H9 (cell line): ENCODE measurements at regions not wholly inside any gene's neighbourhood (a gene's known extent, or its start where the extent isn't known, plus 50 kb on each side); places are given as distances from the start of the nearest gene placed in this dataset.

Source experiments
- DNase-seq: peaks from one replicate; pipeline ENCODE4 v3.0.0-alpha.2; 2017
- H2AFZ ChIP-seq: one replicate; pipeline ENCODE4 v1.6.1; 2013; ENCODE audit warnings: mild to moderate bottlenecking, low read length, control low read depth, moderate library complexity
- H2AK5ac ChIP-seq: 2 replicates; pipeline ENCODE4 v1.6.1; 2013; ENCODE audit warnings: low read length, control low read depth, mixed read lengths; ENCODE audit not compliant: insufficient read length
- H2BK120ac ChIP-seq: one replicate; pipeline ENCODE4 v1.6.1; 2013; ENCODE audit warnings: low read depth, mild to moderate bottlenecking, low read length, control low read depth, inconsistent platforms; ENCODE audit not compliant: poor library complexity, severe bottlenecking
- H2BK12ac ChIP-seq: 2 replicates; pipeline ENCODE4 v1.6.1; 2013; ENCODE audit warnings: low read length, control low read depth, mixed read lengths, low read depth; ENCODE audit not compliant: insufficient read length
- H2BK15ac ChIP-seq: 2 replicates; pipeline ENCODE4 v1.6.1; 2013; ENCODE audit warnings: low read depth, low read length, control low read depth
- H2BK20ac ChIP-seq: one replicate; pipeline ENCODE4 v1.6.1; 2013; ENCODE audit warnings: low read depth, mild to moderate bottlenecking, low read length, control low read depth, inconsistent platforms; ENCODE audit not compliant: poor library complexity, severe bottlenecking
- H2BK5ac ChIP-seq: 2 replicates; pipeline ENCODE4 v1.6.1; 2013; ENCODE audit warnings: low read length, control low read depth, mixed read lengths; ENCODE audit not compliant: insufficient read length
- H3K14ac ChIP-seq: 2 replicates; pipeline ENCODE4 v1.6.1; 2013; ENCODE audit warnings: low read length, control low read depth; ENCODE audit not compliant: insufficient read depth
- H3K18ac ChIP-seq: 2 replicates; pipeline ENCODE4 v1.6.1; 2013; ENCODE audit warnings: low read depth, mild to moderate bottlenecking, mixed read lengths, low read length, control low read depth; ENCODE audit not compliant: insufficient read length
- H3K23ac ChIP-seq: 2 replicates; pipeline ENCODE4 v1.6.1; 2013; ENCODE audit warnings: low read length, control low read depth, mixed read lengths, low read depth; ENCODE audit not compliant: insufficient read length
- H3K23me2 ChIP-seq: 2 replicates; pipeline ENCODE4 v1.6.1; 2013; ENCODE audit warnings: low read depth, mild to moderate bottlenecking, mixed read lengths, low read length, control low read depth; ENCODE audit not compliant: insufficient read length, poor library complexity, severe bottlenecking
- H3K27ac ChIP-seq: 2 replicates; pipeline ENCODE4 v1.5.1; 2013; ENCODE audit warnings: low read length, control low read depth, mixed read lengths, low read depth; ENCODE audit not compliant: insufficient read length
- H3K27me3 ChIP-seq: 2 replicates; pipeline ENCODE4 v1.6.1; 2013; ENCODE audit warnings: low read length, control low read depth, inconsistent platforms; ENCODE audit not compliant: insufficient read depth
- H3K4ac ChIP-seq: 2 replicates; pipeline ENCODE4 v1.6.1; 2013; ENCODE audit warnings: low read depth, mild to moderate bottlenecking, control low read depth, inconsistent platforms, low read length, moderate library complexity
- H3K4me1 ChIP-seq: 2 replicates; pipeline ENCODE4 v1.6.1; 2013; ENCODE audit warnings: low read length, control low read depth, inconsistent platforms; ENCODE audit not compliant: insufficient read depth
- H3K4me2 ChIP-seq: 2 replicates; pipeline ENCODE4 v1.6.1; 2013; ENCODE audit warnings: low read length, control low read depth, mixed read lengths; ENCODE audit not compliant: insufficient read length, insufficient read depth
- H3K56ac ChIP-seq: 2 replicates; pipeline ENCODE4 v1.6.1; 2013; ENCODE audit warnings: low read depth, mild to moderate bottlenecking, mixed read lengths, low read length, control low read depth; ENCODE audit not compliant: insufficient read length
- H3K79me1 ChIP-seq: 2 replicates; pipeline ENCODE4 v1.6.1; 2013; ENCODE audit warnings: low read depth, mild to moderate bottlenecking, moderate library complexity, low read length, control low read depth, inconsistent platforms; ENCODE audit not compliant: insufficient read depth, poor library complexity, severe bottlenecking
- H3K79me2 ChIP-seq: 2 replicates; pipeline ENCODE4 v1.6.1; 2013; ENCODE audit warnings: low read length, control low read depth, inconsistent platforms; ENCODE audit not compliant: insufficient read depth
- H3K9ac ChIP-seq: 2 replicates; pipeline ENCODE4 v1.6.1; 2013; ENCODE audit warnings: low read length, control low read depth, mixed read lengths; ENCODE audit not compliant: insufficient read length; ENCODE audit errors: extremely low read depth
- H3K9me3 ChIP-seq: one replicate; pipeline ENCODE4 v1.6.1; 2013; ENCODE audit warnings: low read depth, low read length, inconsistent platforms; ENCODE audit not compliant: control insufficient read depth
- H3T11ph ChIP-seq: one replicate; pipeline ENCODE4 v1.6.1; 2013; ENCODE audit warnings: mild to moderate bottlenecking, low read length, control low read depth, inconsistent platforms
- H4K20me1 ChIP-seq: one replicate; pipeline ENCODE4 v1.6.1; 2013; ENCODE audit not compliant: control insufficient read depth, insufficient read length, insufficient read depth
- H4K5ac ChIP-seq: 2 replicates; pipeline ENCODE4 v1.6.1; 2013; ENCODE audit warnings: low read depth, mild to moderate bottlenecking, mixed read lengths, low read length, control low read depth; ENCODE audit not compliant: insufficient read length
- H4K8ac ChIP-seq: replicated peaks from 2 replicates; pipeline ENCODE4 v1.6.1; 2013; ENCODE audit warnings: low read length, control low read depth, mixed read lengths, low read depth; ENCODE audit not compliant: insufficient read length
- H4K91ac ChIP-seq: 2 replicates; pipeline ENCODE4 v1.6.1; 2013; ENCODE audit warnings: low read depth, mild to moderate bottlenecking, moderate library complexity, mixed read lengths, low read length, control low read depth; ENCODE audit not compliant: insufficient read length
- H3K27ac Mint-ChIP-seq, 3 experiments: 2 replicates in 2 of 3; 3 replicates in 1 of 3; pipeline ENCODE4 v1.8.0; 2020 to 2021; ENCODE audit warnings: mixed read lengths in 3 of 3, mild to moderate bottlenecking in 1 of 3, moderate library complexity in 1 of 3
- H3K27me3 Mint-ChIP-seq: 2 replicates; pipeline ENCODE4 v1.8.0; 2021; ENCODE audit warnings: low read depth, mild to moderate bottlenecking, moderate library complexity, mixed read lengths
- H3K36me3 Mint-ChIP-seq, 3 experiments: 2 replicates in 2 of 3; 3 replicates in 1 of 3; pipeline ENCODE4 v1.8.0; 2020 to 2021; ENCODE audit warnings: low read depth in 3 of 3, mixed read lengths in 3 of 3; ENCODE audit not compliant: insufficient read depth in 1 of 3
- H3K4me1 Mint-ChIP-seq, 2 experiments: 2 replicates each; pipeline ENCODE4 v1.8.0; 2020; ENCODE audit warnings: mixed read lengths in 2 of 2
- H3K4me3 Mint-ChIP-seq, 2 experiments: 2 replicates in 1 of 2; 3 replicates in 1 of 2; pipeline ENCODE4 v1.8.0; 2020 to 2021; ENCODE audit warnings: mild to moderate bottlenecking in 2 of 2, mixed read lengths in 2 of 2, moderate library complexity in 1 of 2
- H3K9me3 Mint-ChIP-seq, 2 experiments: 2 replicates in 1 of 2; 3 replicates in 1 of 2; pipeline ENCODE4 v1.8.0; 2020; ENCODE audit warnings: mild to moderate bottlenecking in 2 of 2, mixed read lengths in 2 of 2, moderate library complexity in 1 of 2
- CTCF ChIP-seq: fragments of 200-600 bp; sonication (generic); conservative IDR thresholded peaks from 3 replicates; pipeline ENCODE4 v1.8.0; 2021; ENCODE audit warnings: antibody characterized with exemption, mild to moderate bottlenecking
- WGBS: extraction: QIAGEN DNeasy Blood & Tissue Kit; methylation state at CpG from one replicate; pipeline ENCODE4 v1.1.7; 2013; ENCODE audit warnings: missing lambda C conversion rate, low lambda C conversion rate, mixed read lengths; ENCODE audit not compliant: insufficient read length; ENCODE audit errors: extremely low coverage; 5-methylcytosine and 5-hydroxymethylcytosine counted together

- Histone ChIP-seq H3K18ac (no peak overlapping the region), H3K9ac (no peak overlapping the region), H2BK5ac (no peak overlapping the region), H3K56ac (no peak overlapping the region), H4K8ac (no peak overlapping the region), H3K14ac (no peak overlapping the region), H3K4ac (no peak overlapping the region), H3K4me1 (no peaks in the 10 kb centered on the region), H4K5ac (no peak overlapping the region), H3K9me3 (no peaks in the 10 kb centered on the region), H3K27ac (no peak overlapping the region), H2AFZ (no peak overlapping the region), H2BK12ac (no peak overlapping the region), H2BK15ac (no peak overlapping the region), H4K91ac (no peak overlapping the region), H3T11ph (no peak overlapping the region), H2BK20ac (no peak overlapping the region), H3K79me1 (no peaks in the 10 kb centered on the region), H3K23me2 (no peaks in the 10 kb centered on the region), H3K23ac (no peak overlapping the region), H3K79me2 (no peaks in the 10 kb centered on the region), H2BK120ac (no peak overlapping the region), H2AK5ac (no peak overlapping the region), H4K20me1 (no peaks in the 10 kb centered on the region), H3K27me3 (no peaks in the 10 kb centered on the region), H3K4me2 (no peak overlapping the region)
- no peak overlapping the region for H3K27ac Mint-ChIP-seq
- 0 out of 5 replicates have a peak, but pooled peaks cover 0 to 2% of the 10 kb centered on the region in 2 experiments for H3K9me3 Mint-ChIP-seq
- DNase-seq, result no peak
- no peaks in the 10 kb centered on the region; a peak in 1 of 7 replicates for H3K36me3 Mint-ChIP-seq
- TF ChIP-seq CTCF, result no peak
- WGBS, result no CpG with 5 or more reads among the region's 2 CpGs
- no peak overlapping the region for H3K4me3 Mint-ChIP-seq
- no peaks in the 10 kb centered on the region for H3K27me3 Mint-ChIP-seq
- H3K4me1 Mint-ChIP-seq, result peaks cover 3 to 6% of the 10 kb centered on the region in 2 experiments
Observed at GRCh38 chr6:139868576-139868975, 494.1 kb upstream of the CITED2 start.
